Uterus (tissue), 3 donors: ENCODE measurements at regions not wholly inside any gene's neighbourhood (a gene's known extent, or its start where the extent isn't known, plus 50 kb on each side); places are given as distances from the start of the nearest gene placed in this dataset.

Experiments
- DNase-seq, 2 donors: peaks; one replicate each; pipeline ENCODE4 v3.0.0-alpha.2; 2019 to 2020
- H3K27ac ChIP-seq, 2 donors: fragments of 200-600 bp; sonication (generic); 1 replicate in 1 of 2; 2 replicates in 1 of 2; pipeline ENCODE4 v1.5.1; 2016 to 2018
- H3K27me3 ChIP-seq, 2 donors: fragments of 200-600 bp; sonication (generic); one replicate each; pipeline ENCODE4 v1.5.1; 2018 to 2019; ENCODE audit warnings: control low read depth in 1 of 2
- H3K36me3 ChIP-seq, 2 donors: fragments of 200-600 bp; sonication (generic); one replicate each; pipeline ENCODE4 v1.5.1; 2019; ENCODE audit warnings: control low read depth in 1 of 2
- H3K4me1 ChIP-seq, 2 donors: fragments of 200-600 bp; sonication (generic); one replicate each; pipeline ENCODE4 v1.5.1; 2018 to 2019; ENCODE audit warnings: control low read depth in 1 of 2
- H3K4me3 ChIP-seq, 2 donors: fragments of 200-600 bp; sonication (generic); 1 replicate in 1 of 2; 2 replicates in 1 of 2; pipeline ENCODE4 v1.5.1; 2018 to 2019; ENCODE audit warnings: mild to moderate bottlenecking in 1 of 2
- H3K9me3 ChIP-seq, 2 donors: fragments of 200-600 bp; sonication (generic); one replicate each; pipeline ENCODE4 v1.5.1; 2019; ENCODE audit warnings: control low read depth in 1 of 2
- POLR2A ChIP-seq, 2 donors: fragments of 450-650 bp; IDR thresholded peaks; one replicate each; pipeline ENCODE4 v1.6.1; 2016; ENCODE audit warnings: antibody characterized with exemption in 2 of 2, mild to moderate bottlenecking in 1 of 2, moderate library complexity in 1 of 2
- intact Hi-C: fragments of 100-400 bp; cut with DNase I; formaldehyde crosslinking; loops from one replicate; pipeline ENCODE4 v1.15.1; 2023; ENCODE audit warnings: low total_unique reads
- TF ChIP-seq, protein P1 (sequence below), 4 experiments: fragments of 200-600 bp in 2 of 4; fragments of 450-650 bp in 2 of 4; sonication (generic) in 2 of 4; IDR thresholded peaks; one replicate each; pipeline ENCODE4 v1.5.1; 2016 to 2019; ENCODE audit warnings: antibody characterized with exemption in 4 of 4, mild to moderate bottlenecking in 2 of 4, moderate library complexity in 1 of 4
- donor health status: DM: yes; HTN: yes; CAD: no.

DNA sequence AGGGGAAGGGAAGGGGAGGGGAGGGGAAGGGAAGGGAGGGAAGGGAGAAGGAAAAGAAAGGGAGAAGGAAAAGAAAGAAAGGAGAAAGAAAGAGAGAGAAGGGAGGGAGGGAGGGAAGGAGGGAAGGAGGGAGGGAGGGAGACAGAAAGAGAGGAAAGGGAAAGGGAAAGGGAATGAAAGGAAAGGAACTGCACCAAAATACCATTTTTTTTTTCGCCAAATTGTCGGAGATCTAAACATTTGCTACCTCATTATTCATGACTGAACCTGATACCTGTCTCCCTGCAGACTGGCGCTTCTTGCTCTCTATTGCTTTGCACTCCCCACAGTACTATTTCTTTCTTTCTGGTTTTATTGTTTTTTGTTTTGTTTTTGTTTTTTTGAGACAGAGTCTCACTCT lies 117.3 kb upstream of the LGSN start:
- no peak for DNase-seq
- Histone ChIP-seq H3K27ac (no peak overlapping the region), H3K36me3 (no peaks in the 10 kb centered on the region), H3K9me3 (no peaks in the 10 kb centered on the region), H3K4me3 (no peak overlapping the region), H3K4me1 (no peaks in the 10 kb centered on the region), H3K27me3 (no peaks in the 10 kb centered on the region)
- no peak for TF ChIP-seq POLR2A (IDR thresholded peaks at IDR 0.05)
- TF ChIP-seq, protein P1, sequence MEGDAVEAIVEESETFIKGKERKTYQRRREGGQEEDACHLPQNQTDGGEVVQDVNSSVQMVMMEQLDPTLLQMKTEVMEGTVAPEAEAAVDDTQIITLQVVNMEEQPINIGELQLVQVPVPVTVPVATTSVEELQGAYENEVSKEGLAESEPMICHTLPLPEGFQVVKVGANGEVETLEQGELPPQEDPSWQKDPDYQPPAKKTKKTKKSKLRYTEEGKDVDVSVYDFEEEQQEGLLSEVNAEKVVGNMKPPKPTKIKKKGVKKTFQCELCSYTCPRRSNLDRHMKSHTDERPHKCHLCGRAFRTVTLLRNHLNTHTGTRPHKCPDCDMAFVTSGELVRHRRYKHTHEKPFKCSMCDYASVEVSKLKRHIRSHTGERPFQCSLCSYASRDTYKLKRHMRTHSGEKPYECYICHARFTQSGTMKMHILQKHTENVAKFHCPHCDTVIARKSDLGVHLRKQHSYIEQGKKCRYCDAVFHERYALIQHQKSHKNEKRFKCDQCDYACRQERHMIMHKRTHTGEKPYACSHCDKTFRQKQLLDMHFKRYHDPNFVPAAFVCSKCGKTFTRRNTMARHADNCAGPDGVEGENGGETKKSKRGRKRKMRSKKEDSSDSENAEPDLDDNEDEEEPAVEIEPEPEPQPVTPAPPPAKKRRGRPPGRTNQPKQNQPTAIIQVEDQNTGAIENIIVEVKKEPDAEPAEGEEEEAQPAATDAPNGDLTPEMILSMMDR (IDR thresholded peaks at IDR 0.05): no peak
- intact Hi-C loops: no loop called here

DNA sequence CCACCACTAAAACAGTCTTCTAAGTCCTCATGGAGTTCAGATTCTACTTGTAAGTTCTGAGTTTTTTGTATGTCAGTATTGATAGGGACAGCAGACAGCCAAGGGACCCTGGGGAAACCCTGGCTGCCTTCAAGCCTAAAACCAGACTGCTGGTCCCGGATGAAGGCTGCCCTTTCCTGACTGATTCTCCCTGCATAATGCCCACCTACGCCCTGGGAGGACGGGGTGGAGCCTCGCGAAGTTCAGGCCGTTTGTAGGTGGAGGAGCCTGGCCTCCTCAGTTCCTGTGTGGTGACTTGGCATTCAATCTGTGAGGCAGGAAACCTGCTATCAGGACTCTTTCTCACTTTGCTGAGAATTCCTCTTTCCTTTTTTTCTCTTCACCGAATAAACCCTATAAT lies 120.3 kb upstream of the LGSN start:
- no peak for TF ChIP-seq POLR2A (IDR thresholded peaks at IDR 0.05)
- TF ChIP-seq, protein P1 (IDR thresholded peaks at IDR 0.05): no peak
- Histone ChIP-seq H3K4me3 (no peak overlapping the region), H3K27me3 (no peaks in the 10 kb centered on the region), H3K36me3 (no peaks in the 10 kb centered on the region), H3K27ac (no peak overlapping the region), H3K9me3 (no peaks in the 10 kb centered on the region), H3K4me1 (no peaks in the 10 kb centered on the region)
- DNase-seq: no peak
- intact Hi-C loops: no loop called here

DNA sequence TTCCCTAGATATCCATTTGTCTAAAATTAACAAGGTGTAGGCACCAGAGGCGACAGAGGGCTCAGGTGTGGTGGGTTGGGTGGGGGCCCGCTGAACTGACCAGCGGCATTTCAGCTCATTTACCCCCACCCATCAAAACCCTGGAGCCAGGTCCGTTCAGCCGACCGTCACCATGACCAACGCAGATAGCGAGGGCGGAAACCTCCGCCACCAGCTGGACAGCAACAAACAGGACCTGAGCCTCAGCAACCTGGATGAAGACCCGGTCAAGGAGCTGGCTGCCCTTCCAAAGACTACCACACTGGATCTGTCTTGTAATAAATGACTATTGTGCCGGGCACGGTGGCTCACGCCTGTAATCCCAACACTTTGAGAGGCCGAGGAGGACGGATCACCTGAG lies 120.8 kb upstream of the LGSN start:
- H3K36me3 ChIP-seq: no peaks in the 10 kb centered on the region
- intact Hi-C loops: no loop called here
- H3K4me1 ChIP-seq: no peaks in the 10 kb centered on the region
- TF ChIP-seq POLR2A (IDR thresholded peaks at IDR 0.05): no peak
- TF ChIP-seq, protein P1 (IDR thresholded peaks at IDR 0.05): no peak
- no peaks in the 10 kb centered on the region for H3K27me3 ChIP-seq
- no peak for DNase-seq
- no peak overlapping the region for H3K27ac ChIP-seq
- H3K9me3 ChIP-seq: no peaks in the 10 kb centered on the region
- H3K4me3 ChIP-seq: no peak overlapping the region

DNA sequence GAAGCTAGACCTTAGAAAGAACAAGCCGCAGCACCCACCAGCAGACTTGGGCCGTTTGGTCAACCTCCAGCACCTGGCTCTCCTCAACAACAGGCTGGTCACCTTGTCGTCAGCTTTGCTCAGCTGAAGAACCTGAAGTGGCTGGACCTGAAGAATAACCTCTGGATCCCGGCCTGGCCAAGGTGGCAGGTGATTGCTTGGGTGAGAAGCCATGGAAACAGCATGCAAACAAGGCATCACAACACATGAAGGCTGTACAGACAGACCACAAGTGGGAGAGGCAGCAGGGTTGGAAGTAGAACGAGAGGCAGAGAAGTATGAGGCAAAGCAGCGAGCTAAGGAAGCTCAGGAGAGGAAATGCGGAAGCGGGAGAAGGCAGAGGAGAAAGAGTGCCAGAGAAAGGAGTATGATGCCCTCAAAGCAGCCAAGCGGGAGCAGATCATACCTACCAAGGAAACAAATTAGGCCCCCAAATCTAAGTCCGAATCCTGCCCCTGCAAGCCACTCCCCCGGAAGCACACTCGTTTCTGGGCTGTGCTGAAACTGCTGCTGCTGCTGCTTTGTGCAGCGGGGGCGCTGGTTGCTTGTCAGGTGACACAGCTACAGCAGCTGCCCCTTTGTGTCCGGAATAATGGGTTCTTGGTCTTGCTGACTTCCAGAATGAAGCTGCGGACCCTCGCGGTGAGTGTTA lies 121.6 kb upstream of the LGSN start:
- Histone ChIP-seq H3K9me3 (no peaks in the 10 kb centered on the region), H3K4me1 (no peaks in the 10 kb centered on the region), H3K36me3 (no peaks in the 10 kb centered on the region), H3K27me3 (no peaks in the 10 kb centered on the region), H3K27ac (no peak overlapping the region), H3K4me3 (no peak overlapping the region)
- TF ChIP-seq, protein P1 (IDR thresholded peaks at IDR 0.05): no peak
- no peak for TF ChIP-seq POLR2A (IDR thresholded peaks at IDR 0.05)
- intact Hi-C loops: no loop called here
- DNase-seq: no peak

DNA sequence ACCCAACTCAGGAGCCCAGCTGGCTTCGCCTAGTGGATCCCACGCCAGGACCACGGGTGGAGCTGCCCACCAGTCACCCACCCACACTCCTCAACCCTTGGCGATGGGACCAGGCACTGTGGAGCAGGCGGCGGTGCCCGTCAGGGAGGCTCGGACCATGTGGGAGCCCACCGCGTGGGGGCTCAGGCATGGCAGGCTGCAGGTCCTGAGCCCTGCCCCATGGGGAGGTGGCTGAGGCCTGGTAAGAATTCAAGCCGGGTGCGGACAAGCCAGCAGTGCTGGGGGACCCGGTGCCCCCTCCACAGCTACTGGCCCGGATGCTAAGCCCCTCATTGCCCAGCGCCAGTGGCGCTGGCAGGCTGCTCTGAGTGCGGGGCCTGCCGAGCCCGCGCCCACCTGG lies 123.1 kb upstream of the LGSN start:
- Histone ChIP-seq H3K27me3 (no peaks in the 10 kb centered on the region), H3K4me1 (no peaks in the 10 kb centered on the region), H3K4me3 (no peak overlapping the region), H3K9me3 (no peaks in the 10 kb centered on the region), H3K36me3 (no peaks in the 10 kb centered on the region), H3K27ac (no peak overlapping the region)
- TF ChIP-seq, protein P1 (IDR thresholded peaks at IDR 0.05): no peak
- no peak for TF ChIP-seq POLR2A (IDR thresholded peaks at IDR 0.05)
- intact Hi-C loops: no loop called here
- DNase-seq: no peak
